22Rv1 (cell line): ENCODE measurements at regions not wholly inside any gene's neighbourhood (a gene's known extent, or its start where the extent isn't known, plus 50 kb on each side); places are given as distances from the start of the nearest gene placed in this dataset.

Experiments
- CTCF ChIP-seq: fragments of 450-650 bp; IDR thresholded peaks from 2 replicates; pipeline ENCODE4 v1.5.1; 2017; ENCODE audit warnings: mild to moderate bottlenecking
- ZFX ChIP-seq: fragments of 450-650 bp; IDR thresholded peaks from 2 replicates; pipeline ENCODE4 v1.6.1; 2017; ENCODE audit warnings: antibody characterized with exemption, borderline replicate concordance

- no peak for TF ChIP-seq CTCF
- no peak for TF ChIP-seq ZFX
These were observed 402.2 kb downstream of the FOXA2 start for GRCh38 chr20:22182148-22182547.
